GM21619 (cell line): ENCODE measurements at regions not wholly inside any gene's neighbourhood (a gene's known extent, or its start where the extent isn't known, plus 50 kb on each side); places are given as distances from the start of the nearest gene placed in this dataset.

Experiments
- ATAC-seq: cut with Tn5 transposase; IDR thresholded peaks from one replicate; pipeline ENCODE4 v1.9.1; 2021; ENCODE audit not compliant: unreplicated experiment

GRCh38 chr4:31094474-31094873 lies 374.3 kb downstream of the PCDH7 start:
- ATAC-seq = no peak

GRCh38 chr4:31097999-31098398 lies 377.8 kb downstream of the PCDH7 start:
- no peak for ATAC-seq

GRCh38 chr4:31100536-31100935 lies 380.4 kb downstream of the PCDH7 start:
- no peak for ATAC-seq

GRCh38 chr4:31104043-31104442 lies 383.9 kb downstream of the PCDH7 start:
- no peak for ATAC-seq

GRCh38 chr4:31104577-31104976 lies 384.4 kb downstream of the PCDH7 start:
- no peak for ATAC-seq

- ATAC-seq = no peak
These were observed 386.2 kb downstream of the PCDH7 start for GRCh38 chr4:31106419-31106818.

GRCh38 chr4:31107362-31107761 lies 387.2 kb downstream of the PCDH7 start:
- no peak for ATAC-seq

- ATAC-seq = no peak
These were observed 388.6 kb downstream of the PCDH7 start for GRCh38 chr4:31108762-31109161.

- ATAC-seq = no peak
These were observed 391.6 kb downstream of the PCDH7 start for GRCh38 chr4:31111790-31112189.

- no peak for ATAC-seq
These were observed 394.6 kb downstream of the PCDH7 start for GRCh38 chr4:31114816-31115215.

GRCh38 chr4:31124008-31124585 lies 403.9 kb downstream of the PCDH7 start:
- ATAC-seq = no peak

- ATAC-seq = no peak
These were observed 404.9 kb downstream of the PCDH7 start for GRCh38 chr4:31125061-31125460.

- ATAC-seq = no peak
These were observed 405.3 kb downstream of the PCDH7 start for GRCh38 chr4:31125496-31125895.

GRCh38 chr4:31126881-31127398 lies 406.8 kb downstream of the PCDH7 start:
- no peak for ATAC-seq

- ATAC-seq = no peak
These were observed 410.8 kb downstream of the PCDH7 start for GRCh38 chr4:31130930-31131329.

- ATAC-seq = no peak
These were observed 414.6 kb downstream of the PCDH7 start for GRCh38 chr4:31134720-31135119.

- ATAC-seq = no peak
These were observed 419.6 kb downstream of the PCDH7 start for GRCh38 chr4:31139767-31140166.

GRCh38 chr4:31141095-31141831 lies 421.1 kb downstream of the PCDH7 start:
- no peak for ATAC-seq

- no peak for ATAC-seq
These were observed 421.6 kb downstream of the PCDH7 start for GRCh38 chr4:31141832-31142142.

- ATAC-seq = no peak
These were observed 426.2 kb downstream of the PCDH7 start for GRCh38 chr4:31146366-31146765.

- ATAC-seq = no peak
These were observed 428.8 kb downstream of the PCDH7 start for GRCh38 chr4:31148990-31149389.

GRCh38 chr4:31156221-31156620 lies 436.1 kb downstream of the PCDH7 start:
- no peak for ATAC-seq

GRCh38 chr4:31160146-31160545 lies 440.0 kb downstream of the PCDH7 start:
- ATAC-seq = no peak
